ENCODE measurements at regions not wholly inside any gene's neighbourhood (a gene's known extent, or its start where the extent isn't known, plus 50 kb on each side); places are given as distances from the start of the nearest gene placed in this dataset.

DNA sequence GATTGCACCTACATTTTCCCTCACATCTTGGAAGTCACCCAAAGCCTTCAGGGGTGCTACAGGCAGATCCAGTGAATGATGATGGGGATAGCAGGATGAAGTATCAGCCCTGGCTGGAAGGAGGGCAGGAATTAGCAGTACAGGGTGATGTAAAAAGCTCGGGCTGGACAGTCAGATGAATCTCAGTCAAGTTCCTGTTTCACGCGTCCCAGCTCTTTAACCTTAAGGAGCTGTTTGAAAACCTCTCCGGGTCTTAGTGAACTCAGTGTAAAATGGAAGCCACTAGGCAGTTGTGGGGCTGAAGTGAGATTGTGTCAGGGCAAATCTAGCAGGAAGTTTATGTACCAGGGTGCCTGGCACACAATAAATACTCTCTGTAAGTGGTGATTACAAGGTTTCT is 166.4 kb upstream of the PROK2 start:
- no peaks in the 10 kb centered on the region for H3K36me3 ChIP-seq (ENCODE audit: control insufficient read depth, insufficient read depth, low read length)
- BruUV-seq (replicated peaks), result no TSS peak
- intact Hi-C loops (cut with micrococcal nuclease; ENCODE audit: unreplicated experiment), result no loop called here
- POLR2A ChIA-PET, result no interaction called here
- no peaks in the 10 kb centered on the region for H3K9me3 ChIP-seq (ENCODE audit: control insufficient read depth, insufficient read depth, low read depth, low read length)
- H3K27me3 ChIP-seq (ENCODE audit: control insufficient read depth, insufficient read depth, low read length), result no peaks in the 10 kb centered on the region; the same call in 1 of the 2 replicates
- TF ChIP-seq TCF7L2 (IDR thresholded peaks at IDR 0.05; ENCODE audit: low read depth, low read length) (no peak), CTCF (IDR thresholded peaks at IDR 0.05) (no peak), POLR2AphosphoS5 (IDR thresholded peaks at IDR 0.05; ENCODE audit: low read depth, low read length) (no peak), SIN3A (IDR thresholded peaks at IDR 0.05; ENCODE audit: borderline replicate concordance, insufficient read depth, low read depth, low read length) (no peak)
- TF ChIP-seq, protein P1, sequence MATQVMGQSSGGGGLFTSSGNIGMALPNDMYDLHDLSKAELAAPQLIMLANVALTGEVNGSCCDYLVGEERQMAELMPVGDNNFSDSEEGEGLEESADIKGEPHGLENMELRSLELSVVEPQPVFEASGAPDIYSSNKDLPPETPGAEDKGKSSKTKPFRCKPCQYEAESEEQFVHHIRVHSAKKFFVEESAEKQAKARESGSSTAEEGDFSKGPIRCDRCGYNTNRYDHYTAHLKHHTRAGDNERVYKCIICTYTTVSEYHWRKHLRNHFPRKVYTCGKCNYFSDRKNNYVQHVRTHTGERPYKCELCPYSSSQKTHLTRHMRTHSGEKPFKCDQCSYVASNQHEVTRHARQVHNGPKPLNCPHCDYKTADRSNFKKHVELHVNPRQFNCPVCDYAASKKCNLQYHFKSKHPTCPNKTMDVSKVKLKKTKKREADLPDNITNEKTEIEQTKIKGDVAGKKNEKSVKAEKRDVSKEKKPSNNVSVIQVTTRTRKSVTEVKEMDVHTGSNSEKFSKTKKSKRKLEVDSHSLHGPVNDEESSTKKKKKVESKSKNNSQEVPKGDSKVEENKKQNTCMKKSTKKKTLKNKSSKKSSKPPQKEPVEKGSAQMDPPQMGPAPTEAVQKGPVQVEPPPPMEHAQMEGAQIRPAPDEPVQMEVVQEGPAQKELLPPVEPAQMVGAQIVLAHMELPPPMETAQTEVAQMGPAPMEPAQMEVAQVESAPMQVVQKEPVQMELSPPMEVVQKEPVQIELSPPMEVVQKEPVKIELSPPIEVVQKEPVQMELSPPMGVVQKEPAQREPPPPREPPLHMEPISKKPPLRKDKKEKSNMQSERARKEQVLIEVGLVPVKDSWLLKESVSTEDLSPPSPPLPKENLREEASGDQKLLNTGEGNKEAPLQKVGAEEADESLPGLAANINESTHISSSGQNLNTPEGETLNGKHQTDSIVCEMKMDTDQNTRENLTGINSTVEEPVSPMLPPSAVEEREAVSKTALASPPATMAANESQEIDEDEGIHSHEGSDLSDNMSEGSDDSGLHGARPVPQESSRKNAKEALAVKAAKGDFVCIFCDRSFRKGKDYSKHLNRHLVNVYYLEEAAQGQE (IDR thresholded peaks at IDR 0.05; ENCODE audit: insufficient read depth in 1 of 2, low read depth in 2 of 2, low read length in 1 of 2), result no peak
- no peak overlapping the region for H3K27ac ChIP-seq (ENCODE audit: low read length)
- in situ Hi-C loops (cut with HindIII; ENCODE audit: low pct_unique_long_range_greater_than_20kb, low sequenced_read_pairs), result no loop called here
- ATAC-seq, result no peak
- no peak overlapping the region for H3K4me3 ChIP-seq (ENCODE audit: low read depth in 2 of 2, low read length in 2 of 2)
- 0 out of 2 replicates have a peak, but pooled peaks cover 3% of the 10 kb centered on the region for H3K4me1 ChIP-seq (ENCODE audit: control insufficient read depth, insufficient read depth, low read length)
- DNase-seq (ENCODE audit: low read depth, low spot score), result no peak
- CTCF ChIA-PET, result interaction anchor here (0.5 kb wide), 1 partner anchor 600 kb away, joined by 4 read pairs; no protein-coding TSS in a partner anchor

GRCh38 chr3:71949442-71949841 is 164.5 kb upstream of the PROK2 start:
- no TSS peak for BruUV-seq (replicated peaks)
- in situ Hi-C loops (cut with HindIII; ENCODE audit: low pct_unique_long_range_greater_than_20kb, low sequenced_read_pairs), result no loop called here
- POLR2A ChIA-PET, result no interaction called here

More at GRCh38 chr3:71949442-71949841, 164.5 kb upstream of the PROK2 start:
- no peaks in the 10 kb centered on the region for H3K9me3 ChIP-seq (ENCODE audit: control insufficient read depth, insufficient read depth, low read depth, low read length)
- DNase-seq (ENCODE audit: low read depth, low spot score) (no peak), ATAC-seq (no peak)
- no peaks in the 10 kb centered on the region for H3K4me1 ChIP-seq (ENCODE audit: control insufficient read depth, insufficient read depth, low read length)
- TF ChIP-seq, protein P1 (IDR thresholded peaks at IDR 0.05; ENCODE audit: insufficient read depth in 1 of 2, low read depth in 2 of 2, low read length in 1 of 2), result no peak
- TF ChIP-seq SIN3A (IDR thresholded peaks at IDR 0.05; ENCODE audit: borderline replicate concordance, insufficient read depth, low read depth, low read length), result no peak
- H3K27me3 ChIP-seq (ENCODE audit: control insufficient read depth, insufficient read depth, low read length), result no peaks in the 10 kb centered on the region; the same call in 1 of the 2 replicates
- no peak overlapping the region for H3K27ac ChIP-seq (ENCODE audit: low read length)
- CTCF ChIA-PET, result no interaction called here
- no peaks in the 10 kb centered on the region for H3K36me3 ChIP-seq (ENCODE audit: control insufficient read depth, insufficient read depth, low read length)
- intact Hi-C loops (cut with micrococcal nuclease; ENCODE audit: unreplicated experiment), result no loop called here
- H3K4me3 ChIP-seq (ENCODE audit: low read depth in 2 of 2, low read length in 2 of 2), result no peak overlapping the region
